ENCODE measurements at regions not wholly inside any gene's neighbourhood (a gene's known extent, or its start where the extent isn't known, plus 50 kb on each side); places are given as distances from the start of the nearest gene placed in this dataset.

DNA sequence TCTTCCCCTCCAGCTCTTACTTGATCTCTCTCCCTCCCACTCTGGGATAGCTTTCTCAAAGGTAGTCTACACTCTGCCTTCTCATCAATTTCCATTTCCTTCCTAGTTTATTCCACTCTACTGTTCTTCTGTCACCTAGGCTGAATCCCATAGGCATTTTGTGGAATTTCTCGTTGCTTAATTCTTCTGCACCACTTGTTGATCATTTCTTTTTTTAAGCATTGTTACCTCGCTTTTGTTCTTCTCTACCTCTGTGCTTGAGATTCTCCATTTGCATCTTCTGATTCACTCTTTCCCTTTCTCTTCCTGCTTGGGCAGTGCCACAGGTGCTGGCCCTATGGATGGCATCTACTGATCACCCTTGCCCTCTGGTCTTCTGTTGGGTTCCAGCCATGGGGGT, 567.2 kb downstream of the CDH26 start:
- no peak overlapping the region for H3K4me3 ChIP-seq (ENCODE audit: low read depth, low read length)
- TF ChIP-seq, protein P1, sequence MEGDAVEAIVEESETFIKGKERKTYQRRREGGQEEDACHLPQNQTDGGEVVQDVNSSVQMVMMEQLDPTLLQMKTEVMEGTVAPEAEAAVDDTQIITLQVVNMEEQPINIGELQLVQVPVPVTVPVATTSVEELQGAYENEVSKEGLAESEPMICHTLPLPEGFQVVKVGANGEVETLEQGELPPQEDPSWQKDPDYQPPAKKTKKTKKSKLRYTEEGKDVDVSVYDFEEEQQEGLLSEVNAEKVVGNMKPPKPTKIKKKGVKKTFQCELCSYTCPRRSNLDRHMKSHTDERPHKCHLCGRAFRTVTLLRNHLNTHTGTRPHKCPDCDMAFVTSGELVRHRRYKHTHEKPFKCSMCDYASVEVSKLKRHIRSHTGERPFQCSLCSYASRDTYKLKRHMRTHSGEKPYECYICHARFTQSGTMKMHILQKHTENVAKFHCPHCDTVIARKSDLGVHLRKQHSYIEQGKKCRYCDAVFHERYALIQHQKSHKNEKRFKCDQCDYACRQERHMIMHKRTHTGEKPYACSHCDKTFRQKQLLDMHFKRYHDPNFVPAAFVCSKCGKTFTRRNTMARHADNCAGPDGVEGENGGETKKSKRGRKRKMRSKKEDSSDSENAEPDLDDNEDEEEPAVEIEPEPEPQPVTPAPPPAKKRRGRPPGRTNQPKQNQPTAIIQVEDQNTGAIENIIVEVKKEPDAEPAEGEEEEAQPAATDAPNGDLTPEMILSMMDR (IDR thresholded peaks at IDR 0.05; ENCODE audit: low read depth, low read length), result no peak

DNA sequence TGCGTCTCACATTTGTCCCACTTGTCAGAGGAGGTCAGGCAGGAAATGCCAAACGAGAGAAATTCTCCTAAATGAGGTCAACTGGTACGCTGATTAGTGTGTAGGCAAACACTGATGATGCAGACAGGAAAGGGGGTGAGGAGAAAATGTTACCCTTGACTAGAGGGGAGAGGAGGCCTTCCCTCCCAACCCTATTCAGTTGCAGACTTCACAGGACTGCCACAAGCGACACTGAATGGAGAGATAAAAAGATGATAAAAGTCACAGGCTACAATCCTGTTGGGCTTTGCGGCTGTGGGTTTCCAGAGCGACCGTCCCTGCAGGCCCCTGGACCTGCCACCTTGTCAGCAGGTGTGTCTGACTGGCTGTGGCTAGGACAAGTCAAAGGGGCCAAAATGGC, 569.4 kb downstream of the CDH26 start:
- TF ChIP-seq, protein P1 (IDR thresholded peaks at IDR 0.05; ENCODE audit: low read depth, low read length), result no peak
- no peak overlapping the region for H3K4me3 ChIP-seq (ENCODE audit: low read depth, low read length)

DNA sequence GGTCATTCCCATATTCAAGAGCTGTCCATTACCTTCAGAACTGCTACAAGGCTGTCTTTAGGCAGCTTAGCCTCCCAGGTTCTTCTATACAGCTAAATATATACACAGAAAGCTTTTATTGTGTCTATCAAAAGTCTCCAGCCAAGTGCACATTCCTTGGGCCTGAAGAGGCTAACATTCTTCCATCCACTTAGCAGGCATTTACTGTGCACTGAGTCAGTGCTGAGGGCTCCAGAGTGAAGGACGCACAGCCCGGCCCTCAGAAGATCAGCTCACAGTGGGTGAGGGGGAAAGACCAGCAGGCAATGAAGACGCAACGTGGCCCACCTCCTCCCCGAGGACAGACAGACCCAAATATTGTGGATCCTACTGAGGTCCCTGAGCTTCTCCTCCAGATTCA, 569.9 kb downstream of the CDH26 start:
- TF ChIP-seq, protein P1 (IDR thresholded peaks at IDR 0.05; ENCODE audit: low read depth, low read length), result no peak

DNA sequence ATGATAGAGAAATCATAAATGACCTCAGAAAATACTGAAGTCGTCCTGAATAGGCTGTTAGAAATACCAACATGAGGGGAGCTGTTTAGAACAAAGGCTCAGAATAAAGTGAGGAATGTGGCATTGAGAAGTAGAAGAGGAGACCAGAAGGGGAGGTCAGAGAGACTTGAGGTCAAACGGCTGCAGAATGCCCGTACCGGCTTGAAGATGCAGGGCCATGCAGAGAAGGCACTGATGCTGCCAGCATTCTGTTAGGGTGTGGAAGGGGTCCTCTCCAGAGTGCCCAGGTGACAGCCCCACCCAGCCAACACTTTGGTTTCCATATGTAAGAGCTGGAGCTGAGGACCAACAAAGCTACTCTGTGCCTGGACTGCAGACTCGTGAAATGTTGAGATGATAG, 570.9 kb downstream of the CDH26 start:
- TF ChIP-seq, protein P1 (IDR thresholded peaks at IDR 0.05; ENCODE audit: low read depth, low read length), result no peak
- no peak overlapping the region for H3K4me3 ChIP-seq (ENCODE audit: low read depth, low read length)

More for the DNA sequence above, 569.9 kb downstream of the CDH26 start:
- H3K4me3 ChIP-seq (ENCODE audit: low read depth, low read length), result no peak overlapping the region

DNA sequence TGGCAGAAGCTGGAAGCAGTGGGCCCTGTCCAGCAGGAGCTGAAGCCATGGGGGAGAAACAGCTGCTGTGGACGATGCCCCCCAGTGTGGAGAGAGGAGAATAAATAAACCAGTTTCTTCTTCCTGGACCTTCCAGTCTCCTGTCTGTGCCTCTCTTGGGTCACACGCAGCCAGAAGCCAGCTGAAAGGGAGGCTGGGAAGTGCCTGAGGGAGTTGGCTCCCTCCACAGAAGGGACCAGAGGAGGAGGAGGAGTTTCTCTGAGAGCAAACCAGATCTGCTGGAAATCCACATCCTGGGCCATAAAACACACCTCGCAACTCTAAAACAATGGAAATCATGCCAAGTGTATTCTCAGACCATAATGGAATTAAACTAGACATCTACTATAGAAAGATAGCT, 577.0 kb downstream of the CDH26 start:
- no peak overlapping the region for H3K4me3 ChIP-seq (ENCODE audit: low read depth, low read length)
- TF ChIP-seq, protein P1 (IDR thresholded peaks at IDR 0.05; ENCODE audit: low read depth, low read length), result no peak

DNA sequence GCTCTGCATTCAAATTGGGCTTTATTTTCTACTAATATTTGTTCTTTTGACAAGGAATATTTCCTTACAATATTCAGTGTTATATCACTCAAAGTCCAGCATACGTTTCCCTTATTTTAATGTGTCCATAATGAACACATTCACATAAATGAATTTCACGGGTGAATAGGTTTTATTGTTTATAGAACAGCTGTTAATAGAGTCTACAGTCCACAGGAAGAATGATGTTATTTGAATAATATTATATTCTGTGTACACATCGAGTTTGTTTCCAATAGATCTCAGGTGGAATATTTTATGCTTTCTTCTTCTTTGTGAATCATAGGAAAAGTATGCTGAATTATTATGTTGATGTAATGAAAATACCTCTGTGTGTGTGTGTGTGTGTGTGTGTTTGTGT, 582.4 kb downstream of the CDH26 start:
- TF ChIP-seq, protein P1 (IDR thresholded peaks at IDR 0.05; ENCODE audit: low read depth, low read length), result no peak
- H3K4me3 ChIP-seq (ENCODE audit: low read depth, low read length), result no peak overlapping the region

DNA sequence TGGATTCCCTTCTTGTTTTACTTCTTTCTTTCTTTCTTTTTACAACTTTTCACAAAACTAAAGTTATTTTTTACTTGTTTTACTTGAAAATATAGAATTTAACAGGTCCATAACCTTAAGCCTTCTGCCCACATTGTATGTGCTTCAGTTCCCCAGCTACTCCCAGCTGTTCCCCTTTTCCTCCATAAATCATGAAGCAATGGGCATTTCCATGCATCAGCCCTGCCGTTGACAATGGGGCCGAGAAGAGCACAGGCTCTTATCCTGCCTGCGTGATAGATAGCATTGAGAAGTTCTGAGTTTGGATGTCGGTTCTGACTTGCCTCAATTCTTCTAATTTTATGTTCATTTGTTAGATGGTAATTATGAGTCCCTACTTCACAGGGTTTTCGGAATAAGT, 583.8 kb downstream of the CDH26 start:
- H3K4me3 ChIP-seq (ENCODE audit: low read depth, low read length), result no peak overlapping the region
- TF ChIP-seq, protein P1 (IDR thresholded peaks at IDR 0.05; ENCODE audit: low read depth, low read length), result no peak
